Neural crest cell (in vitro differentiated cells): ENCODE measurements at regions not wholly inside any gene's neighbourhood (a gene's known extent, or its start where the extent isn't known, plus 50 kb on each side); places are given as distances from the start of the nearest gene placed in this dataset.

Source experiments
- DNase-seq: peaks from one replicate; pipeline ENCODE4 v3.0.0; 2021; ENCODE audit warnings: low read depth, mixed read lengths, low spot score
- H3K27ac Mint-ChIP-seq: one replicate; pipeline ENCODE4 v1.8.0; 2021; ENCODE audit warnings: mild to moderate bottlenecking, mixed read lengths; ENCODE audit not compliant: unreplicated experiment
- H3K27me3 Mint-ChIP-seq: 2 replicates; pipeline ENCODE4 v1.8.0; 2021; ENCODE audit warnings: low read depth, mild to moderate bottlenecking, mixed read lengths
- H3K36me3 Mint-ChIP-seq: 2 replicates; pipeline ENCODE4 v1.8.0; 2021; ENCODE audit warnings: low read depth, mild to moderate bottlenecking, mixed read lengths
- H3K4me1 Mint-ChIP-seq: 2 replicates; pipeline ENCODE4 v1.8.0; 2021; ENCODE audit warnings: mixed read lengths
- H3K4me3 Mint-ChIP-seq: one replicate; pipeline ENCODE4 v1.8.0; 2021; ENCODE audit warnings: mild to moderate bottlenecking, mixed read lengths
- H3K9me3 Mint-ChIP-seq: 2 replicates; pipeline ENCODE4 v1.8.0; 2021; ENCODE audit warnings: mixed read lengths
- CTCF ChIP-seq: fragments of 200-600 bp; sonication (generic); conservative IDR thresholded peaks from 2 replicates; pipeline ENCODE4 v1.5.0; 2021; ENCODE audit warnings: antibody characterized with exemption, mild to moderate bottlenecking

DNA sequence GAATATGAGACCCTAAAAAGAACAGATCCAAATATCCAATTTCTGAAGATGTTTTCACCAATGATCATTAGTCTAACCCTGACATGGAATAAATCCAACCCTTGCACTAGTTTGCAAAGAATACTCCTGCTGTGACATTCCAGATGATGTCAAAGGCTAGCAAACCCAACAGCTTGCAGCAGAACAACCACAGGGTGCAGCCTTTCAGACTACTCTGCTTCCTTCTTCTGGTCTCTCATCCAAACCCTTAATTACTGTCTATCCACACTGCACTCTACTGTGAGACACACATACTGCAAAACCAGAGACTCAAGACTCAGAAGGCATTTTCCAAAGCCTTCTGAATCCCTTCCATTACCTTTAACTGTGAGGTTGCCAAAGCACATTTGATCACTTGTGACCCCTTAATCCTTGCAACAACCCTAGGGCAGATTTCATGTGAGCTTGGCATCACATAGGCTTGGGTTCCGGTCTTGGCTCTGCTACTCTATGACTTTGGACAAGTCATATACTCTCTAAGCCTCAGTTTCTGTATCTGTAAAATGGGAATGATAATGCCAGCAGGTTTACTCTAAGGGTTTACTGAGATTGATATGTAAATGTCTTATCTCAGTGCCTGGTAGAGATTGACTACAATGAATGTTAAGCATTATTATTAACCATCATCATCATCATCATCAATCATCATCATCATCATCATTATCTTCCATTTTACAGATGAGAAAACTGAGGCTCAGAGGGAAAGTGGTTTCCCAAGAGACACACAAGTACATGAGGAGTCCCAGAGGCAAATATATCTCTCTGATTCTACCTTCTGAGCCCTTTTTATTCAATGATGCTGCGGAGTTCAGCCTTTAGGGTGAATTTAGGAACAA, 94.5 kb downstream of the SYF2 start:
- TF ChIP-seq CTCF, result no peak

GRCh38 chr1:25137106-25137505, 95.2 kb downstream of the SYF2 start:
- H3K36me3 Mint-ChIP-seq, result no peaks in the 10 kb centered on the region
- DNase-seq, result no peak
- TF ChIP-seq CTCF, result no peak
- H3K27me3 Mint-ChIP-seq, result no peaks in the 10 kb centered on the region
- no peak overlapping the region for H3K4me3 Mint-ChIP-seq
- no peak overlapping the region for H3K27ac Mint-ChIP-seq
- H3K4me1 Mint-ChIP-seq, result peaks cover 4% of the 10 kb centered on the region
- H3K9me3 Mint-ChIP-seq, result no peaks in the 10 kb centered on the region

More for the DNA sequence above, 94.5 kb downstream of the SYF2 start:
- no peaks in the 10 kb centered on the region for H3K36me3 Mint-ChIP-seq
- H3K9me3 Mint-ChIP-seq, result no peaks in the 10 kb centered on the region
- DNase-seq, result no peak
- no peaks in the 10 kb centered on the region for H3K27me3 Mint-ChIP-seq
- H3K27ac Mint-ChIP-seq, result no peak overlapping the region
- no peak overlapping the region for H3K4me3 Mint-ChIP-seq
- H3K4me1 Mint-ChIP-seq, result peaks cover 4% of the 10 kb centered on the region

GRCh38 chr1:25135909-25136308, 96.4 kb downstream of the SYF2 start:
- H3K9me3 Mint-ChIP-seq, result no peaks in the 10 kb centered on the region
- no peaks in the 10 kb centered on the region for H3K27me3 Mint-ChIP-seq
- no peak overlapping the region for H3K4me3 Mint-ChIP-seq
- no peak for DNase-seq
- no peak for TF ChIP-seq CTCF
- no peaks in the 10 kb centered on the region for H3K36me3 Mint-ChIP-seq
- H3K27ac Mint-ChIP-seq, result no peak overlapping the region
- H3K4me1 Mint-ChIP-seq, result peaks cover 4% of the 10 kb centered on the region

DNA sequence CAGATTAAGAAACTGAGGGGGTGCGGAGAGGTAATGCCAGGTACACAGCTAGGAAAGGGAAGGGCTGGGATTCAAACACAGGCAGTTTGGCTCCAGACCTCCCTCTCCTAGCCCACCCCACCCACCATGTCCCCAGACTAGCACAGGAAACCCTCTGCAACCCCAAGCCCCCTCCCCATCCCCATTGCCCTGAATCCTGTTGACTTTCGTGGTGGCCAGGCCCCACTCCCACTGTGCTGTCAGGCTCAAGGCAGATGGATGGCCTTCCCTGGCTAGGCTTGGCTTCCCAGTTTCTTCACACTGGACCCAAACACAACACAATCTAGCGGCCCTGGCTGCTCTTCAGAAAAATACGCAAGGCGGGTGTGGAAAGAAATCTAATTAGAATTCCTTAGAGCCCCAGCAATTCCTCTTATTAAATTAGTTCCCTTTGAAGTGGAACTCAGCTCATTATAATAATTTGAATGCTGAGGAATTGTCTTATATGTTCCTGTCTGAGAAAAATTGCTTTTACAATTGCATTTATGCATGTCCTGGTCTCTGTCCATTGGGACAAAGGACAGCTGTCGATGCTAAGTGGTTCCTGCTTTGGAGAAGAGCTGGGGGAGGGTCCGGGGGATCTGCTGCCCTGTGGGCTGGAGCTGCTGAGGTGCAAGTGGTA, 97.4 kb downstream of the SYF2 start:
- no peaks in the 10 kb centered on the region for H3K27me3 Mint-ChIP-seq
- H3K4me1 Mint-ChIP-seq, result peaks cover 4% of the 10 kb centered on the region
- no peak for TF ChIP-seq CTCF
- H3K27ac Mint-ChIP-seq, result no peak overlapping the region
- H3K9me3 Mint-ChIP-seq, result no peaks in the 10 kb centered on the region
- H3K4me3 Mint-ChIP-seq, result no peak overlapping the region
- no peak for DNase-seq
- no peaks in the 10 kb centered on the region for H3K36me3 Mint-ChIP-seq

- H3K9me3 Mint-ChIP-seq, result no peaks in the 10 kb centered on the region
- no peaks in the 10 kb centered on the region for H3K36me3 Mint-ChIP-seq
- DNase-seq, result no peak
- no peak overlapping the region for H3K27ac Mint-ChIP-seq
- TF ChIP-seq CTCF, result no peak
- peaks cover 4% of the 10 kb centered on the region for H3K4me1 Mint-ChIP-seq
- H3K27me3 Mint-ChIP-seq, result no peaks in the 10 kb centered on the region
- no peak overlapping the region for H3K4me3 Mint-ChIP-seq
These were observed 98.0 kb downstream of the SYF2 start for GRCh38 chr1:25134307-25134706.
